Upper lobe of left lung (tissue), 4 donors: ENCODE measurements at regions not wholly inside any gene's neighbourhood (a gene's known extent, or its start where the extent isn't known, plus 50 kb on each side); places are given as distances from the start of the nearest gene placed in this dataset.

Experiments
- CTCF ChIP-seq, 6 experiments: fragments of 450-650 bp in 4 of 6; fragments of 200-600 bp in 2 of 6; sonication (generic) in 2 of 6; IDR thresholded peaks; one replicate each; pipeline ENCODE4 v1.5.1; 2016 to 2019; ENCODE audit warnings: antibody characterized with exemption in 6 of 6
- POLR2AphosphoS5 ChIP-seq, 2 donors: sonication (generic); formaldehyde crosslinking; IDR thresholded peaks; one replicate each; pipeline ENCODE4 v1.5.1; 2017; ENCODE audit warnings: antibody characterized with exemption in 2 of 2

- no peak for TF ChIP-seq CTCF (IDR thresholded peaks at IDR 0.05)
- TF ChIP-seq POLR2AphosphoS5 (IDR thresholded peaks at IDR 0.05): no peak
These were observed 143.9 kb downstream of the MYCN start for GRCh38 chr2:16084274-16084673.
